ENCODE measurements at regions not wholly inside any gene's neighbourhood (a gene's known extent, or its start where the extent isn't known, plus 50 kb on each side); places are given as distances from the start of the nearest gene placed in this dataset.

DNA sequence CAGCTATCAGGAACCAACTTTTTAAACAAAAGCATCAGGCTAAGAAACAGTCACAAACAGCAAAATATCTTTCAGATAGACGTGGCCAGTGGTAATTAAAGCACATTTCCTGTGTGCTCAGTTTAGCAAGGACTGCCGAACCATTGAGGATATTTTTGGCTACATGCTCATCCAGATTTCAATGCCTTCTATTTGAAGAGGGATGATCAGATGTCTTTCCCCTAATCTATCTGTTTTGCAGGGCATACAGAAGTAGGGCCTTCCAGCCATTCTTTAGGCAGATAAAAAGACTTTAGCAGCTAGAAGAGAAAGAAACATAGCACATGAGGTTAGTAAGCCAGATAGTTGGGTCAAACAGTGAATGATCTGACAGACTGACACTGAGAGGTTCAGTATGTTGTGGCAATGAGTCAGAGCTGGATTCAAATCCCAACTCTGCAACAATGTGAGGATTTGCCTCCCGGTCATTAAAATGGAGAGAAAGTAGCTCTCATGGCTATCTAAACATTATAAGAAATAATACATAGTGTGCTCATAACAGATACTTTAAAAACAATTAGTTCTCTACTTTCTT, 100.0 kb upstream of the PRKG2 start:
- TF ChIP-seq, protein P1, sequence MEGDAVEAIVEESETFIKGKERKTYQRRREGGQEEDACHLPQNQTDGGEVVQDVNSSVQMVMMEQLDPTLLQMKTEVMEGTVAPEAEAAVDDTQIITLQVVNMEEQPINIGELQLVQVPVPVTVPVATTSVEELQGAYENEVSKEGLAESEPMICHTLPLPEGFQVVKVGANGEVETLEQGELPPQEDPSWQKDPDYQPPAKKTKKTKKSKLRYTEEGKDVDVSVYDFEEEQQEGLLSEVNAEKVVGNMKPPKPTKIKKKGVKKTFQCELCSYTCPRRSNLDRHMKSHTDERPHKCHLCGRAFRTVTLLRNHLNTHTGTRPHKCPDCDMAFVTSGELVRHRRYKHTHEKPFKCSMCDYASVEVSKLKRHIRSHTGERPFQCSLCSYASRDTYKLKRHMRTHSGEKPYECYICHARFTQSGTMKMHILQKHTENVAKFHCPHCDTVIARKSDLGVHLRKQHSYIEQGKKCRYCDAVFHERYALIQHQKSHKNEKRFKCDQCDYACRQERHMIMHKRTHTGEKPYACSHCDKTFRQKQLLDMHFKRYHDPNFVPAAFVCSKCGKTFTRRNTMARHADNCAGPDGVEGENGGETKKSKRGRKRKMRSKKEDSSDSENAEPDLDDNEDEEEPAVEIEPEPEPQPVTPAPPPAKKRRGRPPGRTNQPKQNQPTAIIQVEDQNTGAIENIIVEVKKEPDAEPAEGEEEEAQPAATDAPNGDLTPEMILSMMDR (IDR thresholded peaks at IDR 0.05): no peak
- no peak for TF ChIP-seq POLR2A (IDR thresholded peaks at IDR 0.05)
